ENCODE measurements at regions not wholly inside any gene's neighbourhood (a gene's known extent, or its start where the extent isn't known, plus 50 kb on each side); places are given as distances from the start of the nearest gene placed in this dataset.

DNA sequence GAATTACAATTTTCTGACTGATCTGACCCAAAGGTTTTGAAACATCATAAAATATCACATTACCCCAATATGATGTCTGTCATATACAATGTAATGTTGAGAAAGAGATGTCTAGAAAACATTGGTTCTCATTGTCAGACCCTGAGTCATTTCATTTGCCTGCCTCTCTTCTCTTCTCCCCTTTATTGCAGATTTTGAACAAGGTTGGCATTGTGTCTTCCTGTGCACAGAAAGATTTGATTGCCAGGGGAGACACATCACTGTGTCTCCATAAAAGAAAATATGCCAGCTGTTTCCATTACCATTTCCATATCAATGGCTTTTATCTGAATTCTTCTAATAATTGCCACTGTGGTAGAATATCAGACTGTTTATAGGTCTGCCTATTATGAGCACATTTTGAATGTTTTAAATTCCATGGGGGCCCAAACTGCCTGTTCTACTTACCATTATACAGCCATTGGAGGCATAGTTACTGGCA is 65.6 kb downstream of the IFI44 start:
- TF ChIP-seq, protein P1, sequence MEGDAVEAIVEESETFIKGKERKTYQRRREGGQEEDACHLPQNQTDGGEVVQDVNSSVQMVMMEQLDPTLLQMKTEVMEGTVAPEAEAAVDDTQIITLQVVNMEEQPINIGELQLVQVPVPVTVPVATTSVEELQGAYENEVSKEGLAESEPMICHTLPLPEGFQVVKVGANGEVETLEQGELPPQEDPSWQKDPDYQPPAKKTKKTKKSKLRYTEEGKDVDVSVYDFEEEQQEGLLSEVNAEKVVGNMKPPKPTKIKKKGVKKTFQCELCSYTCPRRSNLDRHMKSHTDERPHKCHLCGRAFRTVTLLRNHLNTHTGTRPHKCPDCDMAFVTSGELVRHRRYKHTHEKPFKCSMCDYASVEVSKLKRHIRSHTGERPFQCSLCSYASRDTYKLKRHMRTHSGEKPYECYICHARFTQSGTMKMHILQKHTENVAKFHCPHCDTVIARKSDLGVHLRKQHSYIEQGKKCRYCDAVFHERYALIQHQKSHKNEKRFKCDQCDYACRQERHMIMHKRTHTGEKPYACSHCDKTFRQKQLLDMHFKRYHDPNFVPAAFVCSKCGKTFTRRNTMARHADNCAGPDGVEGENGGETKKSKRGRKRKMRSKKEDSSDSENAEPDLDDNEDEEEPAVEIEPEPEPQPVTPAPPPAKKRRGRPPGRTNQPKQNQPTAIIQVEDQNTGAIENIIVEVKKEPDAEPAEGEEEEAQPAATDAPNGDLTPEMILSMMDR (IDR thresholded peaks at IDR 0.05): no peak
- Histone ChIP-seq H3K4me1 (no peaks in the 10 kb centered on the region), H3K4me3 (no peak overlapping the region), H3K9me3 (no peaks in the 10 kb centered on the region), H3K27ac (no peak overlapping the region), H3K27me3 (no peaks in the 10 kb centered on the region), H3K36me3 (no peaks in the 10 kb centered on the region)
- DNase-seq (no peak), FAIRE-seq (no peak), ATAC-seq (no peak)
- intact Hi-C loops (cut with DNase I): no loop called here

DNA sequence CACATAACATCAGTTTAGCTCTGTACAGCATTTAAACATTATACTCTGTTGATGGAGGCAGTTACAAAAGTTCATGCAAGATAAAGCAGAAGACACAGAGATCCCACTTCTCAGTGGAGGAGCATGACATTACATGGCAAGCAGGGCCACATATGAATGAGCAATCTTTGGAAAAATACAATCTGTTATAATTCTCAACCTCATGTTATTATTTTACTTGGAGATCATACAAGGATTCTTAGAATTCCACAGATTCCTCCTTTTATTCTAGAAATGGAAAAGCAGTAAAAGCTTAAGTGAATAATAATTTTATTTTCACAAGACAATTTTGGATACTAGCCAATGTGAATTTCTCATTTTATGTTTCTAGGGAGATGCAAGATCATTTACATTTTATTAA is 66.6 kb downstream of the IFI44 start:
- Histone ChIP-seq H3K9me3 (no peaks in the 10 kb centered on the region), H3K36me3 (no peaks in the 10 kb centered on the region), H3K4me1 (no peaks in the 10 kb centered on the region), H3K27ac (no peak overlapping the region), H3K4me3 (no peak overlapping the region), H3K27me3 (no peaks in the 10 kb centered on the region)
- TF ChIP-seq, protein P1 (IDR thresholded peaks at IDR 0.05): no peak
- no peak for ATAC-seq
- no peak for DNase-seq
- intact Hi-C loops (cut with DNase I): no loop called here
- FAIRE-seq: no peak

DNA sequence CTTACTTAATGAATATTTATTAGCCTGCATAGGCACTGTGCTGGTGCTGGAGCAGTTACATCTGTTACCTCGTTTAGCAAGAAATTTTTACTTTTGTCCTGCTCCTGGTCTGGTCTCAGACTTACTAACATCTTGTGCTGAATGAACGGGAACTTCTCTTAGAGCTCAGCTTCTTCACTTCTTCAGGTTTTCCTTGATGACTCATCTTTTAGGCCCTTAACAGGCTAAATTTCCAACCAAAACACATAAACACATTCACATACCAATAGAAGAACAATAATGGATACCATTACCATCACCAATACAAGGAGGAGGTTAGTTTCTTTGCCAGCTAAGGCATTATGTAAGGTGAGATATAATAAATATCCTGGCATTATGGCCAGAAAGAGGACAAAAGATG is 68.9 kb downstream of the IFI44 start:
- intact Hi-C loops (cut with DNase I): no loop called here
- no peaks in the 10 kb centered on the region for H3K4me1 ChIP-seq
- H3K27me3 ChIP-seq: no peaks in the 10 kb centered on the region
- ATAC-seq: no peak
- TF ChIP-seq, protein P1 (IDR thresholded peaks at IDR 0.05): no peak
- no peak overlapping the region for H3K4me3 ChIP-seq
- FAIRE-seq: no peak
- no peak for DNase-seq
- no peaks in the 10 kb centered on the region for H3K9me3 ChIP-seq
- no peaks in the 10 kb centered on the region for H3K36me3 ChIP-seq
- no peak overlapping the region for H3K27ac ChIP-seq
- 48 to 63% methylated on average over 2 of the region's 2 CpGs for WGBS, 2 donors

DNA sequence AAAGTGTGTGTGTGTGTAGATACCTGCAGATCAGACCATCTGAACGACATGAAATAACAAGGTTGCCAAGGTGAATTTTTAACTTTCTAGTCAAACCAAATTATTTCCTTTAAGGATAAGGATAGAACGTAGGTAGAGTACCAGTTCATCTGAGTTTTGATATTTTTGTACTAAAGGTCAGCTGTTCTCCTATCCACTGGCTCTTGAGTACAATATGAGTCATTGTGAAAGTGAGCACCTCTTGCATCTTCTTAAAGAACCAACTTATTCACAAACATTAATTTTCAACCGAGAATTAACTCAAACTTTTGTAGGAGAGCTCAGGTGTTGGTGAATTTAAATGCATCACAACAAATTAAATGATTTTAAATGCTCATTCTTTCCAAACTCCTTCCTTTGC is 71.5 kb downstream of the IFI44 start:
- no peak overlapping the region for H3K4me3 ChIP-seq
- H3K27ac ChIP-seq: no peak overlapping the region
- H3K4me1 ChIP-seq: no peaks in the 10 kb centered on the region
- no peaks in the 10 kb centered on the region for H3K9me3 ChIP-seq
- no peak for FAIRE-seq
- no peak for DNase-seq
- TF ChIP-seq, protein P1 (IDR thresholded peaks at IDR 0.05): no peak
- H3K36me3 ChIP-seq: no peaks in the 10 kb centered on the region
- intact Hi-C loops (cut with DNase I): no loop called here
- 32% methylated on average over 3 of the region's 3 CpGs for WGBS, 2 donors
- ATAC-seq: no peak
- no peaks in the 10 kb centered on the region for H3K27me3 ChIP-seq

DNA sequence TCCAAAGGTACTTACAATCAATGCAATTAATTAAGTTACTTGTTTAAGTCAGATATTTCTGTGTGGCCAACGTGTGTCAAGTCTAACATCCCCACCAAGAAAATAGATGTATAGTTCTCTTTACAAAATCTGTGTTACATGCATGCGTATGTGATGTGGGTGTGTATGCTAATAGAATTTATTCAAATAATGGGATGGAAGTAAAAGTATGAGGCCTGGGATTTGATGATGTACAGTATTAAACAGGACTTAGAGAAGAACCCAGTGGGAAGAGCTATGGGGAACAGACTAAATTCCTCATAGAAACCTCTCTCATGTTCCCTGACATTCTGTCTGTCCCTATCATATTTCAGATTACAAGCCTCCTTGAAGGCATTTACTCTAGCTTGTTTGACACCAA is 72.5 kb downstream of the IFI44 start:
- no peak overlapping the region for H3K27ac ChIP-seq
- intact Hi-C loops (cut with DNase I): no loop called here
- DNase-seq (no peak), FAIRE-seq (no peak), ATAC-seq (no peak)
- no peak overlapping the region for H3K4me3 ChIP-seq
- WGBS, 2 donors: 58 to 66% methylated on average over 2 of the region's 2 CpGs
- H3K9me3 ChIP-seq: no peaks in the 10 kb centered on the region
- TF ChIP-seq, protein P1 (IDR thresholded peaks at IDR 0.05): no peak
- H3K27me3 ChIP-seq: no peaks in the 10 kb centered on the region
- no peaks in the 10 kb centered on the region for H3K4me1 ChIP-seq
- H3K36me3 ChIP-seq: no peaks in the 10 kb centered on the region
